ENCODE measurements at regions not wholly inside any gene's neighbourhood (a gene's known extent, or its start where the extent isn't known, plus 50 kb on each side); places are given as distances from the start of the nearest gene placed in this dataset.

- TF ChIP-seq ZNF687 (CRISPR knock-in tag; IDR thresholded peaks at IDR 0.05) (no peak), FOXO1 (CRISPR knock-in tag; IDR thresholded peaks at IDR 0.05) (no peak), HDAC2 (CRISPR knock-in tag; IDR thresholded peaks at IDR 0.05) (no peak), ZNF569 (CRISPR knock-in tag; IDR thresholded peaks at IDR 0.05; ENCODE audit: borderline replicate concordance) (no peak), SAFB2 (CRISPR knock-in tag; IDR thresholded peaks at IDR 0.05; ENCODE audit: borderline replicate concordance, low read depth) (no peak), NONO (IDR thresholded peaks at IDR 0.05) (no peak), NONO (CRISPR knock-in tag; conservative IDR thresholded peaks at IDR 0.05) (no peak), EHMT2 (IDR thresholded peaks at IDR 0.05; ENCODE audit: borderline replicate concordance, low read depth, low read length) (no peak), ZNF800 (CRISPR knock-in tag; IDR thresholded peaks at IDR 0.05) (no peak), TBX3 (IDR thresholded peaks at IDR 0.05; ENCODE audit: borderline replicate concordance) (no peak), ETV6 (CRISPR knock-in tag; conservative IDR thresholded peaks at IDR 0.05) (no peak), ZNF18 (CRISPR knock-in tag; IDR thresholded peaks at IDR 0.05; ENCODE audit: insufficient replicate concordance) (no peak), RFXAP (CRISPR knock-in tag; IDR thresholded peaks at IDR 0.05; ENCODE audit: borderline replicate concordance) (no peak)
Measured at GRCh38 chr10:57031346-57031745, 670.3 kb upstream of the ZWINT start (continued).

Data from HepG2 (cell line).